ENCODE measurements at regions not wholly inside any gene's neighbourhood (a gene's known extent, or its start where the extent isn't known, plus 50 kb on each side); places are given as distances from the start of the nearest gene placed in this dataset.

DNA sequence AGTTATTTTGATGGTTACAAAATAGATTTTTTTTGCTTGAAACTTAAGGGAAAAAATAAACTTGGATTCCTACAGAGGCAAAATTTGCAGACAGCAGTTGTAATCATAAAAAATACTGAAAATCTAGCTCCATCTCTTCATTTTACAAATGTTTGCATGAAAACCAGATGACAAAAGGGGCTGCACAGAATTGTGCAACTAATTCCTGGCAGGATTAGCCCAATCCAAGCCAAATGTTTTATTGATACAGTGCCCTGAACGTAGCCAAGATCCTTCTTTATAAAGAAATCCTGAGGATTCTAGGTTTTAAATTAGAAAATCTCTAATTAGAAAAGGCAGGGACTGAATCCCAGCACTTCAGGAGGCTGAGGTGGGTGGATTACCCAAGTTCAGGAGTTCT, 356.4 kb upstream of the SEL1L start:
- in situ Hi-C loops (cut with MboI; ENCODE audit: low sequenced_read_pairs, unreplicated experiment), result no loop called here
- DNase-seq (ENCODE audit: low spot score), result no peak
- TF ChIP-seq, protein P1, sequence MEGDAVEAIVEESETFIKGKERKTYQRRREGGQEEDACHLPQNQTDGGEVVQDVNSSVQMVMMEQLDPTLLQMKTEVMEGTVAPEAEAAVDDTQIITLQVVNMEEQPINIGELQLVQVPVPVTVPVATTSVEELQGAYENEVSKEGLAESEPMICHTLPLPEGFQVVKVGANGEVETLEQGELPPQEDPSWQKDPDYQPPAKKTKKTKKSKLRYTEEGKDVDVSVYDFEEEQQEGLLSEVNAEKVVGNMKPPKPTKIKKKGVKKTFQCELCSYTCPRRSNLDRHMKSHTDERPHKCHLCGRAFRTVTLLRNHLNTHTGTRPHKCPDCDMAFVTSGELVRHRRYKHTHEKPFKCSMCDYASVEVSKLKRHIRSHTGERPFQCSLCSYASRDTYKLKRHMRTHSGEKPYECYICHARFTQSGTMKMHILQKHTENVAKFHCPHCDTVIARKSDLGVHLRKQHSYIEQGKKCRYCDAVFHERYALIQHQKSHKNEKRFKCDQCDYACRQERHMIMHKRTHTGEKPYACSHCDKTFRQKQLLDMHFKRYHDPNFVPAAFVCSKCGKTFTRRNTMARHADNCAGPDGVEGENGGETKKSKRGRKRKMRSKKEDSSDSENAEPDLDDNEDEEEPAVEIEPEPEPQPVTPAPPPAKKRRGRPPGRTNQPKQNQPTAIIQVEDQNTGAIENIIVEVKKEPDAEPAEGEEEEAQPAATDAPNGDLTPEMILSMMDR (IDR thresholded peaks at IDR 0.05; ENCODE audit: borderline replicate concordance, control extremely low read depth, extremely low read depth, insufficient read depth, missing control alignments), result no peak

DNA sequence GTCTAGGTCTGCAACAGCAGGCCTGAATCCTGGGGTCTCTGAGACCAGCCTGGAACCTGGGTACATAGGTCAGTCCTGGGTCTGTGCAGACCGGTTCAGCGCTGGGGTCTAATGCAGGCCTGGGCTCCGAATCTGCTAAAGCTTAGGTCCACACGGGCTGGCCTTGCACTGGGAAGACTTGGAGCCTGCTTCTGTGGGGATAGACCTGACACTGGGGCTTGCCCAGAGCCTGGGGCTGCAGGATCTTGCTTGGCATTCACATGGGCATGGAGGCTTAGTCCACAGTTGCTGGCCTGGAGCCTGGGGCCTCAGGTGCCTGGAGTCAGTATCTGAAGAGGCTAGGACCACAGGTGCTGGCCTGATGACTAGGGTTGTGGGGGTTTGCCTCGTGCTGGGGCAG, 369.8 kb upstream of the SEL1L start:
- TF ChIP-seq, protein P1 (IDR thresholded peaks at IDR 0.05; ENCODE audit: borderline replicate concordance, control extremely low read depth, extremely low read depth, insufficient read depth, missing control alignments), result no peak
- in situ Hi-C loops (cut with MboI; ENCODE audit: low sequenced_read_pairs, unreplicated experiment), result no loop called here
- no peak for DNase-seq (ENCODE audit: low spot score)

DNA sequence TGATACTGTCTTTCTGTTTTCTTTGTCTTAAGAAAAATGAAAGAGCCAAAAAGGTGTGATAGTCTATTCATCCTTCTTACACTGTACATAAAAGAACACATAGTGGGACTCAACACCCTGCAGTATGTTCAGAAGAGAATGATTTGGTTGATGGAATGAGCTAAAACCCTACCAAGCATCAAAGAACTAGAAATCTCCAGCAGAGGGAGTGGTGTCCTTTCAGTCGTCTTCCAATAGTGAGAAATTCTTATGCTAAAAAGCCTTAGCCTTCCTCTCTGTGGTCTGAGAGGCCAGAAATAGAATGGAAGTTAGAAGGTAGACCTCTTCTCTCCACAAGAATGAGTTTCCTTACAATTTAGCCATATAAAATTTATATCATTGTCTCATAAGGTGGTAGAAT, 393.4 kb upstream of the SEL1L start:
- in situ Hi-C loops (cut with MboI; ENCODE audit: low sequenced_read_pairs, unreplicated experiment), result no loop called here
- TF ChIP-seq, protein P1 (IDR thresholded peaks at IDR 0.05; ENCODE audit: borderline replicate concordance, control extremely low read depth, extremely low read depth, insufficient read depth, missing control alignments), result peak; percentile 10
- no peak for DNase-seq (ENCODE audit: low spot score)

DNA sequence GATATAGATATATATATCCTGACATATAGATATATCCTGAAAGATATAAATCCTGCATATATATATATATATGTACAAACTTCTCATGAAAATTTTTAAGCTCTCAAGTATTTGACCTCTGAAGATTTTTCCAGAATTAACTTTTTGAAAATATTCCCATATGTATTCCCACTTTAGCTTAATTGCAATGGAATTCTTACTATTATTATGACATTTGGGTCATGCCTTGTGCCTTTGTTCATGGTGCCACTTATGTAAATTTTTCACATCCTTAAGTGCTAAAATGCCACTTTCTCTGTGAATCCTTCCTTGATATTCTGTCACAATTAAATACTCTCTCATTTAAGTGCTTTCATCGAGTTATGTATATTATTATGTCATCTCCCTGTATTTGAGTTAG, 398.2 kb upstream of the SEL1L start:
- in situ Hi-C loops (cut with MboI; ENCODE audit: low sequenced_read_pairs, unreplicated experiment), result no loop called here
- TF ChIP-seq, protein P1 (IDR thresholded peaks at IDR 0.05; ENCODE audit: borderline replicate concordance, control extremely low read depth, extremely low read depth, insufficient read depth, missing control alignments), result no peak
- DNase-seq (ENCODE audit: low spot score), result no peak

DNA sequence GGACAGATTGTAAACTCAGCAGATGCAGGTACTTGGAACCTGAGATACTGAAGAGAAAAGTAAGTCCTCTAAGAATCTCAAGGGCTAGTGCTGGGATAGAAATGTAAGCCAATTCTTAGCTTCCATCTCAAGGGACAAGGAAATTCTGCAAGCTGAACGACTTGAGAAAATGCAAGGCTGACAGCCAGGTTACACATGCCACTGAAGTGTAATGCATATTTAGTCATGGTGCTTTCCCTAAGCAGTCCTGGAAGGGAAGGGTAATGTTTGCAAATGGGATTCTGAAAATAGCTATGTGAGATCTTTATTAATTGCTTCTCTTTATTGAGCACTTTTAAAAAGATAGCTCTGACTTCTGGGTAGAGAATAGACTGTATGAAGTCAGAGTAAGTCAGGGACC, 402.7 kb upstream of the SEL1L start:
- in situ Hi-C loops (cut with MboI; ENCODE audit: low sequenced_read_pairs, unreplicated experiment), result no loop called here
- DNase-seq (ENCODE audit: low spot score), result no peak
- TF ChIP-seq, protein P1 (IDR thresholded peaks at IDR 0.05; ENCODE audit: borderline replicate concordance, control extremely low read depth, extremely low read depth, insufficient read depth, missing control alignments), result no peak

DNA sequence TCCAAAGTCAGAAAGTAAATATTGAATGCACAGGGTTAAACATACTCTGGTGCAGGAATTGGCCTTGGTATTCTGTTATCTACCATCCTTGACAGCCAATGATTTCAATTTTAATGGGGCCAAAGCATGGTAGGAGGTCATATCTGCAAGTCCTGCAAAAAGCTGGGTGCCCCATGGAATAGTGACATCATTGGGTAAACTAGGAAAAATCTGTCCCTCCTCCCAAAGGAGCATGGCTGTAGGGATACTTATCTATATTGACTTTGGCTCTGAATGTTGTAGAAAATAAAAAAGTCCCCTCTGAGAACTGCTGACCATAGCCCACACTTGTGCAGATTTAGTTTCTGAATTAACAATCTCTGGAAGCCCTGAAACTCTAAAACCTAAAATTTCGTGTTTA, 403.2 kb upstream of the SEL1L start:
- TF ChIP-seq, protein P1 (IDR thresholded peaks at IDR 0.05; ENCODE audit: borderline replicate concordance, control extremely low read depth, extremely low read depth, insufficient read depth, missing control alignments), result no peak
- in situ Hi-C loops (cut with MboI; ENCODE audit: low sequenced_read_pairs, unreplicated experiment), result no loop called here
- no peak for DNase-seq (ENCODE audit: low spot score)

DNA sequence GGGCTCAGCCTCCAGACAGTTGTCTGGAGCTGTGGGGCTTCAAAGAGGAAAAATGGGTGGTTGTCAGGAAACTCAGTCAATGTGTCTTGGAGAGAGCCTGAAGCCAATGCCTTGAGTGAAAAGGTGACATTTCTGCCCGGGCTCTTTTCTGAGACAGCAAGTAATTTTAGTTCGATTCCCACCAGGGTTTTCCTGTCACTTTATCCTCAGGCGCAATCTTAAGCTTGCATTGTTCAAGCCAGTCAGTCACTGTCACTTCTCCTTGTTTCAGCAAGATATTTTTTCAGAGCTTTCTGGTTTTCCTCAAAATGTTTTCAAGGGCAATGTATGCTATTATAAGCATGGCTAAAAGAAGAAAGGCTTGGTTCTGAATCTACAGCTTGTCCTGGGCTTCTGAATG, 404.7 kb upstream of the SEL1L start:
- TF ChIP-seq, protein P1 (IDR thresholded peaks at IDR 0.05; ENCODE audit: borderline replicate concordance, control extremely low read depth, extremely low read depth, insufficient read depth, missing control alignments), result no peak
- DNase-seq (ENCODE audit: low spot score), result no peak
- in situ Hi-C loops (cut with MboI; ENCODE audit: low sequenced_read_pairs, unreplicated experiment), result no loop called here

Measured in GM13976 (cell line).